Fibroblast of lung (primary cell): ENCODE measurements at regions not wholly inside any gene's neighbourhood (a gene's known extent, or its start where the extent isn't known, plus 50 kb on each side); places are given as distances from the start of the nearest gene placed in this dataset.
A peak's percentile ranks its signal among the peaks of the same experiment; 100 is the strongest.

ENCODE experiments used
- DNase-seq, 2 donors: peaks; one replicate each; pipeline versions ENCODE4 v3.0.0 to v3.0.0-alpha.2; 2010; ENCODE audit warnings: low read depth in 2 of 2
- H2AFZ ChIP-seq: 2 replicates; pipeline ENCODE4 v1.5.1; 2012; ENCODE audit warnings: low read length, control low read depth, inconsistent platforms
- H3K27ac ChIP-seq: 2 replicates; pipeline ENCODE4 v1.5.1; 2011; ENCODE audit warnings: low read length, control low read depth; ENCODE audit not compliant: insufficient read depth
- H3K27me3 ChIP-seq: 2 replicates; pipeline ENCODE4 v1.5.1; 2011; ENCODE audit warnings: mild to moderate bottlenecking, low read length; ENCODE audit not compliant: control insufficient read depth, insufficient read depth
- H3K36me3 ChIP-seq: 2 replicates; pipeline ENCODE4 v1.5.1; 2011; ENCODE audit warnings: low read length; ENCODE audit not compliant: control insufficient read depth, insufficient read depth
- H3K4me1 ChIP-seq: 2 replicates; pipeline ENCODE4 v1.5.1; 2011; ENCODE audit warnings: low read length; ENCODE audit not compliant: control insufficient read depth, insufficient read depth; ENCODE audit errors: extremely low read depth
- H3K4me2 ChIP-seq: 2 replicates; pipeline ENCODE4 v1.5.1; 2011; ENCODE audit warnings: low read length, control low read depth; ENCODE audit not compliant: insufficient read depth; ENCODE audit errors: extremely low read depth
- H3K4me3 ChIP-seq, 4 experiments: fragments of 200-600 bp in 1 of 4; sonication (generic) in 1 of 4; replicated peaks in 1 of 4; 2 replicates each; pipeline ENCODE4 v1.5.1; 2011 to 2016; ENCODE audit warnings: low read length in 4 of 4, low read depth in 3 of 4, mild to moderate bottlenecking in 3 of 4, control low read depth in 2 of 4, inconsistent platforms in 1 of 4, mixed read lengths in 1 of 4; ENCODE audit not compliant: insufficient read depth in 1 of 4; ENCODE audit errors: control extremely low read depth in 1 of 4
- H3K79me2 ChIP-seq: 2 replicates; pipeline ENCODE4 v1.5.1; 2012; ENCODE audit warnings: mild to moderate bottlenecking, low read length, inconsistent platforms; ENCODE audit not compliant: control insufficient read depth, insufficient read depth
- H3K9ac ChIP-seq: 2 replicates; pipeline ENCODE4 v1.5.1; 2011; ENCODE audit warnings: mild to moderate bottlenecking, low read length, control low read depth; ENCODE audit not compliant: insufficient read depth
- H3K9me3 ChIP-seq: 2 replicates; pipeline ENCODE4 v1.5.1; 2012; ENCODE audit warnings: low read depth, low read length; ENCODE audit not compliant: control insufficient read depth, insufficient read depth
- H4K20me1 ChIP-seq: 2 replicates; pipeline ENCODE4 v1.5.1; 2011; ENCODE audit warnings: low read length; ENCODE audit not compliant: control insufficient read depth, insufficient read depth; ENCODE audit errors: extremely low read depth
- EZH2 ChIP-seq: IDR thresholded peaks from 2 replicates; pipeline ENCODE4 v1.5.1; 2012; ENCODE audit warnings: low read length, control low read depth, mild to moderate bottlenecking; ENCODE audit errors: missing control alignments
- TF ChIP-seq, protein P1 (sequence below), 2 donors: IDR thresholded peaks in 1 of 2; conservative IDR thresholded peaks in 1 of 2; 1 replicate in 1 of 2; 2 replicates in 1 of 2; pipeline ENCODE4 v1.5.1; 2011 to 2012; ENCODE audit warnings: low read length in 2 of 2, control low read depth in 1 of 2, inconsistent platforms in 1 of 2, low read depth in 1 of 2, mild to moderate bottlenecking in 1 of 2

DNA sequence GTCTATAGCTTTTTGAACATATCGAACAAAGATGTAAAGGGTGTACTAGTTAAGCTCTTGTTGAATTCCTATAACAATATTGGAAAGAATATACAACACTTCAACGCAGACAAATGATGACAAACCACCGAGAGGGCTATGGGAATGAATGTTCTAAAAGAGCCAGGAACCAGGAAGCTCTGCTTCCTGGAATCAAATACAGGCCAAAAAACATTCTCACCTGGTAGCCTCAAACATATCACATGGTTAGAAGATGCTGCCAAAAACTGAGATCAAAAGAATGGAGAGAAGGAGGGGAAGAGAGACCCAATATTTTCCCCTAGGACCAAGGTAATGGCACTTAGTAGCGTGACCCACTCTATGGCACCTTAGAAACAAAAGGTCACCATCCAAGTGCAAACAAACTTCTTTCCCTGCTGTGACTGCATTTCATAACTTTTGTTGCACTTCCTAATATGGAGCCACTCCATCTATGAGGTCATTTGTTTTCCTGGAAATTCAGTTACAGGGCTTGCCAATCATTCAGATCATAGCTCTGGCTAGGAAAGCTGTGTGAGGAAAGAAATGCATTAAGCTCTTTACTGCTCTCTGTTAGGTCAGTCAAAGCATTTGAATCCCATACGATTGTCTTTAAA, 199.2 kb upstream of the NT5E start:
- Histone ChIP-seq H3K79me2 (no peaks in the 10 kb centered on the region), H2AFZ (no peak overlapping the region), H3K9ac (no peak overlapping the region), H4K20me1 (no peaks in the 10 kb centered on the region), H3K4me1 (no peaks in the 10 kb centered on the region), H3K4me3 (no peak overlapping the region), H3K27me3 (no peaks in the 10 kb centered on the region), H3K27ac (no peak overlapping the region), H3K4me2 (no peak overlapping the region), H3K9me3 (no peaks in the 10 kb centered on the region), H3K36me3 (no peaks in the 10 kb centered on the region)
- TF ChIP-seq EZH2, result no peak
- TF ChIP-seq, protein P1, sequence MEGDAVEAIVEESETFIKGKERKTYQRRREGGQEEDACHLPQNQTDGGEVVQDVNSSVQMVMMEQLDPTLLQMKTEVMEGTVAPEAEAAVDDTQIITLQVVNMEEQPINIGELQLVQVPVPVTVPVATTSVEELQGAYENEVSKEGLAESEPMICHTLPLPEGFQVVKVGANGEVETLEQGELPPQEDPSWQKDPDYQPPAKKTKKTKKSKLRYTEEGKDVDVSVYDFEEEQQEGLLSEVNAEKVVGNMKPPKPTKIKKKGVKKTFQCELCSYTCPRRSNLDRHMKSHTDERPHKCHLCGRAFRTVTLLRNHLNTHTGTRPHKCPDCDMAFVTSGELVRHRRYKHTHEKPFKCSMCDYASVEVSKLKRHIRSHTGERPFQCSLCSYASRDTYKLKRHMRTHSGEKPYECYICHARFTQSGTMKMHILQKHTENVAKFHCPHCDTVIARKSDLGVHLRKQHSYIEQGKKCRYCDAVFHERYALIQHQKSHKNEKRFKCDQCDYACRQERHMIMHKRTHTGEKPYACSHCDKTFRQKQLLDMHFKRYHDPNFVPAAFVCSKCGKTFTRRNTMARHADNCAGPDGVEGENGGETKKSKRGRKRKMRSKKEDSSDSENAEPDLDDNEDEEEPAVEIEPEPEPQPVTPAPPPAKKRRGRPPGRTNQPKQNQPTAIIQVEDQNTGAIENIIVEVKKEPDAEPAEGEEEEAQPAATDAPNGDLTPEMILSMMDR (conservative IDR thresholded peaks at IDR 0.05 in 1 of 2, IDR thresholded peaks at IDR 0.05 in 1 of 2; ENCODE audit: low read depth in 1 of 2, low read length in 2 of 2), result no peak
- peak in 1 of 2 donors; percentile 7 for DNase-seq

DNA sequence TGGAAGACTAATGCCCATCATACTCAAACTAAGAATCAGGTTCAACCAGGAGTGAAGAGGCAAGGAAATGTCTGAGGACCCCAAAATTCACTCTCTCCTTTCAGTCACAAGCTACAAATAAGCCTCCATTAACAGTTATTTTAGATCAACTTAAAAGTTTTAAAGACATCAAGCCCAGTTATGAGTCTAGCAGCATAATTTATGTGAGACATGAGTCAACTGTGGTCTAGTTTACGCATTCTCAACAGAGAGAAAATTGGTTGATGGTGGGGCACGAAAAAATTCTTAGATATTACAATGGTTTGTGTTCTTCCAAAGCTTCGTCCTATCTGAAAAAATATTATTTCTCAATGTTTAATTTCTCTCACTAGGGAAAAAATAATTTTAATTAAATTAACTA, 204.9 kb upstream of the NT5E start:
- Histone ChIP-seq H3K79me2 (no peaks in the 10 kb centered on the region), H3K4me1 (no peaks in the 10 kb centered on the region), H3K4me3 (no peak overlapping the region), H3K27ac (no peak overlapping the region), H3K27me3 (no peaks in the 10 kb centered on the region), H3K36me3 (no peaks in the 10 kb centered on the region), H3K4me2 (no peak overlapping the region), H4K20me1 (no peaks in the 10 kb centered on the region), H3K9me3 (no peaks in the 10 kb centered on the region), H3K9ac (no peak overlapping the region), H2AFZ (no peak overlapping the region)
- TF ChIP-seq, protein P1 (conservative IDR thresholded peaks at IDR 0.05 in 1 of 2, IDR thresholded peaks at IDR 0.05 in 1 of 2; ENCODE audit: low read depth in 1 of 2, low read length in 2 of 2), result no peak
- TF ChIP-seq EZH2, result no peak
- no peak for DNase-seq

DNA sequence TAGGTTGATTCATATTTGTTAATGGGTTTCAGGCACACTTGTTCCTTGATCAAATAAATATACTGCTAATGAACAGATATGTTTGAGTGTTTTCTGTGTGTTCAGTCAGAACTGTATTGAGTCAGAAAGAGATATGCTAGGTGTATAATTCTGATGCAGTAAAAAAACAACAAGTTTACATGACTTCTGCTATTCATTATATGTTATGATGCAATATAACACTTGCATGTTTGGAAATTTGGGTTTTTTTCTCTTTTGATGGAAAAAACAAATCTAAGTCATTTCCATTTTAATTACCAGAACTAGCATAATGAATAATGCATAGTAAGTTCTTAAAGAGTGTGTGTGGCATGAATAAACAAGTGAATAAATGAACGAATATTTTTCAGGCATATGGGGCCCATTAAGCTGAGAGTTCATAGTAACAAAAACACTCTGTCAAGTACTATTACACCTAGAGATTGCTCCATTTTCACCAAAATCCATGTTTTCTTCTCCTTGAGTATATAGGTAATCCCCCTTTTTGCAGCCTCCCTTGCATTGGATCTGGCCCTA, 208.3 kb upstream of the NT5E start:
- Histone ChIP-seq H2AFZ (no peak overlapping the region), H3K79me2 (no peaks in the 10 kb centered on the region), H3K27me3 (no peaks in the 10 kb centered on the region), H3K27ac (no peak overlapping the region), H4K20me1 (no peaks in the 10 kb centered on the region), H3K4me3 (no peak overlapping the region), H3K4me1 (no peaks in the 10 kb centered on the region), H3K4me2 (no peak overlapping the region), H3K36me3 (no peaks in the 10 kb centered on the region), H3K9me3 (no peaks in the 10 kb centered on the region), H3K9ac (no peak overlapping the region)
- no peak for TF ChIP-seq EZH2
- TF ChIP-seq, protein P1 (conservative IDR thresholded peaks at IDR 0.05 in 1 of 2, IDR thresholded peaks at IDR 0.05 in 1 of 2; ENCODE audit: low read depth in 1 of 2, low read length in 2 of 2), result no peak
- no peak for DNase-seq
